ENCODE measurements at regions not wholly inside any gene's neighbourhood (a gene's known extent, or its start where the extent isn't known, plus 50 kb on each side); places are given as distances from the start of the nearest gene placed in this dataset.

DNA sequence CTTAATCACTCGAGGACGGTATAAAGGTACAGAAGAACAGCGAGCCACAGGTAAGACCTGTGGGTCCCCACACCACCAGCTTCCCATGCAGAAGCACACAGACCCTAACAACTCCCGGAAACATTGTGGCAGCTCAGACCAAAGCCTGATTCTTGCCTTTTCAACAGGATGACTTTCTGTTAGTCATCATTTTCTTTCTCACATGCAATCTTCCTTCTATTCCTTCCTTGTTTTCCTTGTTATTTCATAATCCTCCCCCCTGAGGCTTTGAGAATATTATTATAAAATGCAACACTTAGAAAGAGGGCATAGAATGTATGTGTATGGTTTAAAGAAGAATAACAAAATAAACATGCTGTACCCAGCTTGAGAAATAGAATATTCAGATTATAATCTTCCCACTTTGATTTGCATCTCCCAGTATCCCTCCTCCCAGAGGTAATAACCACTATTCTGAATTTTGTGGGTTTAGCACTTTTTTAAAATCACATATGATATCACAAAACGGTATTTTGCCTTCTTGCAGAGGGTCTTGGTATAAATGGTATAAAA, 100.9 kb downstream of the FHDC1 start:
- TF ChIP-seq, protein P1, sequence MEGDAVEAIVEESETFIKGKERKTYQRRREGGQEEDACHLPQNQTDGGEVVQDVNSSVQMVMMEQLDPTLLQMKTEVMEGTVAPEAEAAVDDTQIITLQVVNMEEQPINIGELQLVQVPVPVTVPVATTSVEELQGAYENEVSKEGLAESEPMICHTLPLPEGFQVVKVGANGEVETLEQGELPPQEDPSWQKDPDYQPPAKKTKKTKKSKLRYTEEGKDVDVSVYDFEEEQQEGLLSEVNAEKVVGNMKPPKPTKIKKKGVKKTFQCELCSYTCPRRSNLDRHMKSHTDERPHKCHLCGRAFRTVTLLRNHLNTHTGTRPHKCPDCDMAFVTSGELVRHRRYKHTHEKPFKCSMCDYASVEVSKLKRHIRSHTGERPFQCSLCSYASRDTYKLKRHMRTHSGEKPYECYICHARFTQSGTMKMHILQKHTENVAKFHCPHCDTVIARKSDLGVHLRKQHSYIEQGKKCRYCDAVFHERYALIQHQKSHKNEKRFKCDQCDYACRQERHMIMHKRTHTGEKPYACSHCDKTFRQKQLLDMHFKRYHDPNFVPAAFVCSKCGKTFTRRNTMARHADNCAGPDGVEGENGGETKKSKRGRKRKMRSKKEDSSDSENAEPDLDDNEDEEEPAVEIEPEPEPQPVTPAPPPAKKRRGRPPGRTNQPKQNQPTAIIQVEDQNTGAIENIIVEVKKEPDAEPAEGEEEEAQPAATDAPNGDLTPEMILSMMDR (IDR thresholded peaks at IDR 0.05): no peak
- TF ChIP-seq POLR2A (IDR thresholded peaks at IDR 0.05): no peak

Measured in thyroid gland (tissue), 4 donors.